ENCODE measurements at regions not wholly inside any gene's neighbourhood (a gene's known extent, or its start where the extent isn't known, plus 50 kb on each side); places are given as distances from the start of the nearest gene placed in this dataset.

DNA sequence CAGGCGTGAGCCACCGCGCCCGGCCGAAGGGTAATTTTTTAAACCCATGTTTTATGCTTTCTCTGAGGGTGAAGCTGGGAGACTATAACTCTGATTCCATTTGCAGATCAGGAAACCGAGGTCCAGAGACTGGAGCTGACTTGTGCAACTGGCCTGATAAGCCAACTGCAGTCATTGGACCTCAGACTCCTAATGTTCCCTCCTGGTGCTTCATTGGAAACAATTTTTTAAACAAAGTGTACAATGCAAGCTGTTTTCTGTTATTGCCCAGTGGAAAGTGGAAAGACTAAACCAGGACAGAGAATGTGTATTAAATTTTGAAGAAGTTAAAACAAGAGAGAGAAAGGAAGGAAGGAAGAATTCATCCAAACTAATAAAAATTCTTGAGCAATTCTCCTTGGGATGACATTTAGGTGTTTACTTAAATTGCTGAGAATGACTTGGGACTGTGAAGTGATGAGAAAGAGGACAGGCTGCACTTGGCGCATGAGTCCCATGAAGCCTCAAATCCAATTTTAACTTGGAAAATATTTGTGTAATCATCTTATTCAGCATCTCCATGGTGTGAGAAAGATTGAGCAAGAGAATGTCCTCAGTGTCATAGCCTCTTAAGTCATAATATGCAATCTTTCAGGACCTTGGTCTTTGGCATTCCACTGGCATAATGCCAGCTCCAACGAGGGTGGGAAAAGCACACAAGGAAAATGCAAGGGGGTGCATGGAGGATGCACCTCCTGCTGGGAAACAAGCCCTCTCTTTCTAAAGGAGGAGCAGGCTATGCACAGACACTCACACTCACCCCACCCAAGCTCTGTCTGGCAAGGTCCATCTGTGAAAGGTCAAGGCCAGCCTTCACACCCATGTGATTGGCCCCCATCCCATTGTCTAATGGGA is 342.0 kb downstream of the SIPA1L2 start:
- TF ChIP-seq, protein P1, sequence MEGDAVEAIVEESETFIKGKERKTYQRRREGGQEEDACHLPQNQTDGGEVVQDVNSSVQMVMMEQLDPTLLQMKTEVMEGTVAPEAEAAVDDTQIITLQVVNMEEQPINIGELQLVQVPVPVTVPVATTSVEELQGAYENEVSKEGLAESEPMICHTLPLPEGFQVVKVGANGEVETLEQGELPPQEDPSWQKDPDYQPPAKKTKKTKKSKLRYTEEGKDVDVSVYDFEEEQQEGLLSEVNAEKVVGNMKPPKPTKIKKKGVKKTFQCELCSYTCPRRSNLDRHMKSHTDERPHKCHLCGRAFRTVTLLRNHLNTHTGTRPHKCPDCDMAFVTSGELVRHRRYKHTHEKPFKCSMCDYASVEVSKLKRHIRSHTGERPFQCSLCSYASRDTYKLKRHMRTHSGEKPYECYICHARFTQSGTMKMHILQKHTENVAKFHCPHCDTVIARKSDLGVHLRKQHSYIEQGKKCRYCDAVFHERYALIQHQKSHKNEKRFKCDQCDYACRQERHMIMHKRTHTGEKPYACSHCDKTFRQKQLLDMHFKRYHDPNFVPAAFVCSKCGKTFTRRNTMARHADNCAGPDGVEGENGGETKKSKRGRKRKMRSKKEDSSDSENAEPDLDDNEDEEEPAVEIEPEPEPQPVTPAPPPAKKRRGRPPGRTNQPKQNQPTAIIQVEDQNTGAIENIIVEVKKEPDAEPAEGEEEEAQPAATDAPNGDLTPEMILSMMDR (IDR thresholded peaks at IDR 0.05; ENCODE audit: insufficient read depth, low read depth, low read length): no peak
- Histone ChIP-seq H3K4me3 (ENCODE audit: low read depth, low read length) (no peak overlapping the region), H3K36me3 (ENCODE audit: control insufficient read depth, insufficient read depth, low read length) (no peaks in the 10 kb centered on the region), H3K27me3 (ENCODE audit: control insufficient read depth, insufficient read depth, low read length) (no peaks in the 10 kb centered on the region)
- DNase-seq (ENCODE audit: low read depth): peak; percentile 24
- ChIA-PET POLR2A (no interaction called here), CTCF (no interaction called here)

DNA sequence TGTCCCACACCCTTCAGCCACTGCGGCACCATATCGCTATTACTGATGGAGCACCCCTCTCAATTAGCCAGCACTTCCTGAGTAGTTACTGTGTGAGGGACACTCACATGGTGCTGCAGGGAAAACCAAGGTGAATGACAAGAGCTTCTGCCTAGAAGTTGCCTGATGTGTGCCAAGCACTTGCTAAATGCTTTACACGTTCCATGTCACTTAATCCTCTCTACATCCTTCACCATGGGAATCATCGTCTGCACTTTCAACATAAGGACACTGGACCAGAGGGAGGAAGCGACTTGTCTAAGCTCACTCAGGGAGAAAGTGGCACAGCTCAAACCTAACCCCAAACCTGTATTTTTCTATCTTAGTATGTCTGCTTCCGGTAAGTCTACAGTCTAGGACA is 344.8 kb downstream of the SIPA1L2 start:
- no peaks in the 10 kb centered on the region for H3K36me3 ChIP-seq (ENCODE audit: control insufficient read depth, insufficient read depth, low read length)
- H3K27me3 ChIP-seq (ENCODE audit: control insufficient read depth, insufficient read depth, low read length): no peaks in the 10 kb centered on the region
- POLR2A ChIA-PET: no interaction called here
- TF ChIP-seq, protein P1 (IDR thresholded peaks at IDR 0.05; ENCODE audit: insufficient read depth, low read depth, low read length): no peak
- no peak overlapping the region for H3K4me3 ChIP-seq (ENCODE audit: low read depth, low read length)
- CTCF ChIA-PET: no interaction called here
- no peak for DNase-seq (ENCODE audit: low read depth)

DNA sequence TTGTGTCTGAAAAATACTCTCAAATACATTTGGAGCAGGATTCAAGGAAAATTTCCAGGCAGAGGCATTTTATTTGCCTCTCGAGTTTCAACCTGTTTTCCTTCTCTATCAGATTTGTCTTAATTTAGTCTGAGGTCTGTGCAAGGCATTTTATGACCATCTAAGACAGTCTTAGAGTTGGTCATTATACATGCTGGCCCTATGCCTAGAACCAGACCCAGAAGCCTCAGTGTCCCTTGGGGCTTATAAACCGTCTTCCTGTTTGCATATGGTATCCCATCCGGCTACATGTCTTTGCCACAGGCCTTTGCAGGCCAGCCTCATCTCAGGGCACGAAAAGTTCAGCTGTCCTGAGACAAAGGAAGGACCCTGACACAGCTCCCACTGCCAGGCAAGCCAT is 346.1 kb downstream of the SIPA1L2 start:
- DNase-seq (ENCODE audit: low read depth): no peak
- TF ChIP-seq, protein P1 (IDR thresholded peaks at IDR 0.05; ENCODE audit: insufficient read depth, low read depth, low read length): no peak
- ChIA-PET POLR2A (no interaction called here), CTCF (no interaction called here)
- H3K4me3 ChIP-seq (ENCODE audit: low read depth, low read length): no peak overlapping the region
- H3K27me3 ChIP-seq (ENCODE audit: control insufficient read depth, insufficient read depth, low read length): no peaks in the 10 kb centered on the region
- H3K36me3 ChIP-seq (ENCODE audit: control insufficient read depth, insufficient read depth, low read length): no peaks in the 10 kb centered on the region

DNA sequence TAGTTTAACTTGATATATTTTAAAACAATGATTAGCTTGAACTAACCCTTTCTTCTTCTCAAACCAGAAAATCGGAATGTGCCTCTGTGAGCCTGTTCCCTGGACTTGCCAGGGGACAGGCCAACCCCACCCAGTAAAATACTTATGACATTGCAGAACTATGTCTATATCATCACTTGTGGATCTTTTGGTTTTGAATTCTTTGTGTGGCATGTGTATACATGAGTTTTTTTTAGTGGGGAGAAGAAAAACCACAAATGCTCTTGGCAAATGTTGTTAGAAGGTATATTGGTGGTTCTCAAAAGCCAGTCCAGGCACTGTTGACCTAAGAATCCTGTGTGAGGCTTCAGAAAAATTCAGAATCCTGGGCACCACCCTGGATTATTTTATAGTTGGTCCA is 347.4 kb downstream of the SIPA1L2 start:
- H3K36me3 ChIP-seq (ENCODE audit: control insufficient read depth, insufficient read depth, low read length): no peaks in the 10 kb centered on the region
- ChIA-PET CTCF (no interaction called here), POLR2A (no interaction called here)
- no peaks in the 10 kb centered on the region for H3K27me3 ChIP-seq (ENCODE audit: control insufficient read depth, insufficient read depth, low read length)
- H3K4me3 ChIP-seq (ENCODE audit: low read depth, low read length): no peak overlapping the region
- TF ChIP-seq, protein P1 (IDR thresholded peaks at IDR 0.05; ENCODE audit: insufficient read depth, low read depth, low read length): no peak
- no peak for DNase-seq (ENCODE audit: low read depth)

DNA sequence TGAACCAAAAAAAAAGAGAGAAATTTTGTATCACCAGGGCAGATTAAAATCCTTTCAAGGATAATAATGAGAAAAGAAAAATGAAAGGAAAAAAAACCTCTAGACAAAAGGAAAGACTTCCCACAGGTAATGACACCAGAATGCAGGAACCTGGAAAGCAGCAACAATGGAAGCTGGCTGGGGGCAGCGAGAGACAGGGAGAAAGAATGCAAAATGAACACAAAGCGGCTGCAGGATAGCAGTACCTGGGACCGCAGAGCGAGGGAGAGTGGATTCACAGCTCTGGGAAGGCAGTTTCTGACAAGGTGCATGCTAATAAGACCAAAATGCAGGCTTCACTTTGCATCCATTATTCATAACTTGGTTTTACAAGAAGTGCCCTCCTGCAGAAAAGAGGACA is 349.0 kb downstream of the SIPA1L2 start:
- Histone ChIP-seq H3K27me3 (ENCODE audit: control insufficient read depth, insufficient read depth, low read length) (no peaks in the 10 kb centered on the region), H3K36me3 (ENCODE audit: control insufficient read depth, insufficient read depth, low read length) (no peaks in the 10 kb centered on the region), H3K4me3 (ENCODE audit: low read depth, low read length) (no peak overlapping the region)
- TF ChIP-seq, protein P1 (IDR thresholded peaks at IDR 0.05; ENCODE audit: insufficient read depth, low read depth, low read length): no peak
- CTCF ChIA-PET: no interaction called here
- POLR2A ChIA-PET: no interaction called here
- no peak for DNase-seq (ENCODE audit: low read depth)
